ENCODE measurements at regions not wholly inside any gene's neighbourhood (a gene's known extent, or its start where the extent isn't known, plus 50 kb on each side); places are given as distances from the start of the nearest gene placed in this dataset.
A peak's percentile ranks its signal among the peaks of the same experiment; 100 is the strongest.

DNA sequence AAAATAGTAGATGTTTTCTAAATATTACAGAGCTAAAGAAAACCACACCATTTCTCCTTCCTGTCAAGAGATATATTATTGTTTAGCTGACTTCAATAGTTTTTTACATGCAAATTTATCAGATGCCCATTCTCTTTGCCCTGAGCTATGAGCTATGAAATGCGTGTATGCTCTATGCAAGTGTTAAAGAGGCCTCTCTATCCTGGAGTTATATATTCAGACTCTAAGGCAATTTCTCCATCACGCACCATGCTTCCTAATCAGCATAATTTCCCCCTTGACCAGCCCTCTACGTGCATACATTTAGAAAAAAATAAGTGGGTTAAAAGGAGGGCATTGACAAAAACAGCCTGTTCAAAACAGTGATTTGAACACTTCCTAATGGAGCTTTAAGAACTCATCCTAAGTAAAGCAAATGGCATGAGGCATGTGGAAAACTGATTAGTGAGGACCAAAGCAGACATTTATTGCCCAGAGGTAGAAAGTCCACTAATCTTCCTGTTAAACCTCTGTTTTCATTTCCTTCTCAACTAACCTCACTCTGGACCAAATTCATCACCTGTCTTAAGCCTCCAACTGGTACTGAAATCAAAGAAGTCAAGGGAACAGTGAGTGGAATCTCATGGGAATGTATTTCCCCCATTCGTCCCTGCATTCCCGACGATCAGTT is 565.8 kb upstream of the PKN2 start:
- in situ Hi-C loops (cut with MboI) (no loop called here), intact Hi-C loops (cut with micrococcal nuclease; ENCODE audit: unreplicated experiment) (no loop called here)
- ChIA-PET CTCF (interaction anchor here (0.9 to 1.0 kb wide), 2 partner anchors 33 to 76 kb away, joined by 3 to 4 read pairs; no protein-coding TSS in a partner anchor), POLR2A (no interaction called here), SMC1A (ENCODE audit: uncharacterized antibody, unreplicated experiment) (no interaction called here), RAD21 (ENCODE audit: unreplicated experiment) (interaction anchor here (1.3 to 3.5 kb wide), 2 partner anchors 32 to 62 kb away, joined by 3 to 15 read pairs; no protein-coding TSS in a partner anchor)
- no peaks in the 10 kb centered on the region for H3K27me3 ChIP-seq (replicated peaks in 1 of 2; ENCODE audit: control insufficient read depth in 2 of 2, insufficient read depth in 2 of 2, low read length in 1 of 2)
- no peak overlapping the region for H3K4me2 ChIP-seq (ENCODE audit: control insufficient read depth, insufficient read depth)
- H3K27ac ChIP-seq (ENCODE audit: control insufficient read depth, insufficient read depth), result no peak overlapping the region
- BruUV-seq (replicated peaks), result no TSS peak
- no peak overlapping the region for H3K4me3 ChIP-seq
- peak; percentile 47 for ATAC-seq
- H2AFZ ChIP-seq (ENCODE audit: control insufficient read depth, low read depth, low read length), result no peak overlapping the region
- WGBS (ENCODE audit: insufficient coverage, insufficient replicate concordance, low lambda C conversion rate, missing lambda C conversion rate), result 48% methylated on average over 6 of the region's 6 CpGs
- H3K36me3 ChIP-seq (ENCODE audit: control insufficient read depth in 2 of 2, insufficient read depth in 2 of 2, low read length in 1 of 2), result no peaks in the 10 kb centered on the region
- H3K9ac ChIP-seq (ENCODE audit: control insufficient read depth, insufficient read depth, low read length), result no peak overlapping the region
- H3K4me1 ChIP-seq (ENCODE audit: control insufficient read depth, insufficient read depth, low read length), result no peaks in the 10 kb centered on the region
- no peaks in the 10 kb centered on the region for H4K20me1 ChIP-seq (ENCODE audit: control insufficient read depth, insufficient read depth)
- FAIRE-seq, result no peak
- no peaks in the 10 kb centered on the region for H3K9me3 ChIP-seq (replicated peaks; ENCODE audit: control insufficient read depth, insufficient read depth, low read length)
- DNase-seq (ENCODE audit: low read depth, low spot score), result no peak
- no peaks in the 10 kb centered on the region for H3K79me2 ChIP-seq (ENCODE audit: control insufficient read depth, insufficient read depth, low read length)
- TF ChIP-seq HSF1 (IDR thresholded peaks at IDR 0.05; ENCODE audit: low read depth, low read length) (no peak), ZNF274 (IDR thresholded peaks at IDR 0.05; ENCODE audit: insufficient read depth, insufficient read length) (no peak), CUX1 (IDR thresholded peaks at IDR 0.05; ENCODE audit: insufficient replicate concordance, low read depth, low read length) (no peak), CEBPB (IDR thresholded peaks at IDR 0.05; ENCODE audit: borderline replicate concordance in 1 of 2, low read depth in 2 of 2, low read length in 2 of 2) (no peak), PML (IDR thresholded peaks at IDR 0.05; ENCODE audit: low read length) (no peak), RBBP5 (conservative IDR thresholded peaks at IDR 0.05) (no peak), FOXK2 (IDR thresholded peaks at IDR 0.05) (no peak), TCF3 (IDR thresholded peaks at IDR 0.05; ENCODE audit: borderline replicate concordance, insufficient read depth, low read depth, low read length) (no peak), GABPA (IDR thresholded peaks at IDR 0.05; ENCODE audit: low read depth) (no peak)

All from GM12878 (cell line).